Naive B cell (primary cell): ENCODE measurements at regions not wholly inside any gene's neighbourhood (a gene's known extent, or its start where the extent isn't known, plus 50 kb on each side); places are given as distances from the start of the nearest gene placed in this dataset.

ENCODE experiments used
- ATAC-seq, 2 donors: fragments of 150-1000 bp; cut with Tn5 transposase; 2 replicates each; pipeline ENCODE4 v1.10.0; 2021; ENCODE audit warnings: low read depth in 2 of 2, mild to moderate bottlenecking in 2 of 2, moderate library complexity in 2 of 2
- DNase-seq: peaks from one replicate; pipeline ENCODE4 v3.0.0; 2022
- H3K27ac Mint-ChIP-seq, 6 donors: one replicate each; pipeline ENCODE4 v1.8.0; 2020 to 2022; ENCODE audit warnings: mild to moderate bottlenecking in 6 of 6, mixed read lengths in 6 of 6, moderate library complexity in 5 of 6, inconsistent platforms in 2 of 6
- H3K27me3 Mint-ChIP-seq, 3 donors: one replicate each; pipeline ENCODE4 v1.8.0; 2021 to 2022; ENCODE audit warnings: mixed read lengths in 3 of 3, mild to moderate bottlenecking in 1 of 3
- H3K36me3 Mint-ChIP-seq, 2 donors: one replicate each; pipeline ENCODE4 v1.8.0; 2020 to 2022; ENCODE audit warnings: mixed read lengths in 2 of 2, inconsistent platforms in 1 of 2, mild to moderate bottlenecking in 1 of 2
- H3K4me1 Mint-ChIP-seq, 3 donors: one replicate each; pipeline ENCODE4 v1.8.0; 2020 to 2022; ENCODE audit warnings: mixed read lengths in 3 of 3, inconsistent platforms in 1 of 3, mild to moderate bottlenecking in 1 of 3, moderate library complexity in 1 of 3
- H3K4me3 Mint-ChIP-seq, 8 donors: one replicate each; pipeline ENCODE4 v1.8.0; 2020 to 2022; ENCODE audit warnings: mild to moderate bottlenecking in 8 of 8, mixed read lengths in 8 of 8, moderate library complexity in 8 of 8, inconsistent platforms in 2 of 8
- H3K9me3 Mint-ChIP-seq, 7 donors: one replicate each; pipeline ENCODE4 v1.8.0; 2020 to 2022; ENCODE audit warnings: mixed read lengths in 7 of 7, mild to moderate bottlenecking in 5 of 7, inconsistent platforms in 2 of 7, moderate library complexity in 1 of 7

DNA sequence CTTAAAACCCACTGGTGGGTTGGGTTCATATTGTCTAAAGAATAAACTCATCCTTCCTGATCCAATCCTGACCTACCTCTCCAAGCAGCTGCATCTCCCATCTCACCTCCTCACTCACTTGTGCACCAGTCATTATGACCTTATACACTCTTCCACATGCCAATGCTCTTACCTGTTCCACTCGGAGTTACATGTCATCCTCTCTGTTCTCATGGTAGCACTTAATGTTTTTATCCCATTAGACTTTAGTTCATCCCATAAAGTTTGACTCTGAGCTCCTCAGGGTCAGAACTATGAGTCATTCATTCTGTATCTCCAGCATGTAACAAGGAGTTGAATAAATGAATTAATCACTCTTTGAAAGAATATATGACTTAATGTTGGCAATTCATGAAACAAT is 330.2 kb downstream of the KLF12 start:
- H3K27ac Mint-ChIP-seq = peak overlapping the region in 1 of 6 donors; percentile 93
- H3K4me1 Mint-ChIP-seq = peaks cover 0 to 10% (median 8%) of the 10 kb centered on the region in 3 donors
- DNase-seq (no peak), ATAC-seq (no peak)
- H3K36me3 Mint-ChIP-seq = peaks cover 19 to 27% of the 10 kb centered on the region in 2 donors
- no peaks in the 10 kb centered on the region for H3K27me3 Mint-ChIP-seq
- H3K4me3 Mint-ChIP-seq = no peak overlapping the region
- H3K9me3 Mint-ChIP-seq = peaks cover 0 to 2% (median 0%) of the 10 kb centered on the region in 7 donors

DNA sequence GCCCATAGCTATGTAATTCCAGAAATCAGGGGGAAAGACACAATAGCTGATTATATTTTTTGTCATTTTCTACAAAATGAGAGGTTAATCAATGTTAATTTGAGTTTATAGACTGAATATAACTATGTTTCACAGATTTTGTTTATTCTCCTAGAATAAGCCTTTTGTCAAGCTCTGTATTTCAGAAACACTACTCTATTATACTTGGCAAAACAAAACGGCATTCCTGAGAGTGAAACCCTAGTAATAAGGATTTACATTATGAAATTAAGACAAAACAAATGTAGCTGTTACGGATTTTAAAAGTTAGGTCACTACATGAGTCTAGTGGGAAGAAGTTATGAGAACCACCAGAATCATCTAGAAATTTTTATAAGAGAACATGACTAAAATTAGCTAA is 334.2 kb downstream of the KLF12 start:
- no peaks in the 10 kb centered on the region for H3K27me3 Mint-ChIP-seq
- no peak overlapping the region for H3K27ac Mint-ChIP-seq
- peaks cover 23 to 32% of the 10 kb centered on the region in 2 donors for H3K36me3 Mint-ChIP-seq
- H3K9me3 Mint-ChIP-seq = peaks cover 0 to 4% (median 0%) of the 10 kb centered on the region in 7 donors
- ATAC-seq = no peak
- no peak overlapping the region for H3K4me3 Mint-ChIP-seq
- H3K4me1 Mint-ChIP-seq = peaks cover 0 to 10% (median 8%) of the 10 kb centered on the region in 3 donors
- DNase-seq = no peak

GRCh38 chr13:73794755-73795154 is 339.4 kb downstream of the KLF12 start:
- no peak for ATAC-seq
- Mint-ChIP-seq H3K27ac (no peak overlapping the region), H3K36me3 (peaks cover 8 to 19% of the 10 kb centered on the region in 2 donors), H3K27me3 (no peaks in the 10 kb centered on the region), H3K4me1 (peaks cover 0 to 6% (median 0%) of the 10 kb centered on the region in 3 donors), H3K4me3 (no peak overlapping the region), H3K9me3 (peaks cover 0 to 4% (median 0%) of the 10 kb centered on the region in 7 donors)
- no peak for DNase-seq

GRCh38 chr13:73793361-73793760 is 340.8 kb downstream of the KLF12 start:
- no peaks in the 10 kb centered on the region for H3K27me3 Mint-ChIP-seq
- peaks cover 0 to 6% (median 0%) of the 10 kb centered on the region in 3 donors for H3K4me1 Mint-ChIP-seq
- ATAC-seq = no peak
- no peak for DNase-seq
- peaks cover 0 to 14% of the 10 kb centered on the region in 2 donors for H3K36me3 Mint-ChIP-seq
- H3K9me3 Mint-ChIP-seq = no peaks in the 10 kb centered on the region
- H3K4me3 Mint-ChIP-seq = no peak overlapping the region
- no peak overlapping the region for H3K27ac Mint-ChIP-seq

- no peak overlapping the region for H3K27ac Mint-ChIP-seq
- H3K27me3 Mint-ChIP-seq = no peaks in the 10 kb centered on the region
- DNase-seq (no peak), ATAC-seq (no peak)
- no peaks in the 10 kb centered on the region for H3K9me3 Mint-ChIP-seq
- H3K36me3 Mint-ChIP-seq = peaks cover 0 to 8% of the 10 kb centered on the region in 2 donors
- H3K4me1 Mint-ChIP-seq = peaks cover 0 to 6% (median 0%) of the 10 kb centered on the region in 3 donors
- no peak overlapping the region for H3K4me3 Mint-ChIP-seq
Measured at GRCh38 chr13:73792796-73793195, 341.4 kb downstream of the KLF12 start.

DNA sequence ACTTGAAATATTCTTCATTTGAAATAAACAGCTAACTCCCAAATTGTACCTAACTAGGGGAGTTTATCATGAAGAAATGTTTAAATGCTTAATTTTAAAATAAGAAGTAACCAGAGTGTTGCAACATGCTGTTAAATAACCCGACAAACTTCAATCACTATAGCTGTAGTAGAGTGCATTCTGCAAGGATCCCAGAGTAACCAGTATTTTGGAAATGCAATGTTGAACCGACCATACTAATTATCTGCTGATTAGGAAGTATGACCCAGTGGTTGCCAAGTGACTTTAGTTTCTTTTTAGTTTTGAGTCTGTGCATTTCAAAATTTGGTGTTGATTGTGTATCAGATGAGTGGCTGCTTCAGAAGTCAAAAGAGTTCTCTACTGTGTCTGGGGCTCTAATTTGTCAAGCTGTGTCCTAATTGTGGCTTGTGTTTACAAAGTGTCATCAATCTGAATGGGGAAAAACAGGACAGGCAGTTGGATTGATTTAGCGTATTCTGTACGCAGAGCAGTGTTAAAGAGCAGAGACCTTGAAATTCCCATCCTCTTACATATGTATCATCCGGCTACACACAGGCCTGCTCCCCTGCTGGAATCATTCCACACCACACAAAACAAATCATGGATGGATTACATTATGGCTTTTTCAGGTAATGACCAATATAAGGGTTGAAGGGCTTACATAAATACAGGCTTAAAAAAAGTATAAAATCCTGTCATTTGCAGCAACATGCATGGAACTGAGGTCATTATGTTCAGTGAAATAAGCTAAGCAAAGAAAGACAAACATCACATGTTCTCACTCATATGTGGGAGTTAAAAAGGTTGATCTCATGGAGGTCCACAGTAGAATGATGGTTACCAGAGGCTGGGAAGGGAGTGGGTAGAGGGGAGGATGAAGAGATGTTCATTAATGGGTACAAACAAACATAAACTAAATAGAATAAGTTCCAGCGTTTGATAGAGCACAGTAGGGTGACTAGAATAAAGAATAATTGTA is 351.5 kb downstream of the KLF12 start:
- ATAC-seq (no peak), DNase-seq (no peak)
- Mint-ChIP-seq H3K27ac (peak overlapping the region in 1 of 6 donors; percentile 78), H3K4me3 (no peak overlapping the region), H3K4me1 (peaks cover 2 to 21% (median 11%) of the 10 kb centered on the region in 3 donors), H3K27me3 (no peaks in the 10 kb centered on the region), H3K36me3 (peaks cover 7 to 20% of the 10 kb centered on the region in 2 donors), H3K9me3 (no peaks in the 10 kb centered on the region)

DNA sequence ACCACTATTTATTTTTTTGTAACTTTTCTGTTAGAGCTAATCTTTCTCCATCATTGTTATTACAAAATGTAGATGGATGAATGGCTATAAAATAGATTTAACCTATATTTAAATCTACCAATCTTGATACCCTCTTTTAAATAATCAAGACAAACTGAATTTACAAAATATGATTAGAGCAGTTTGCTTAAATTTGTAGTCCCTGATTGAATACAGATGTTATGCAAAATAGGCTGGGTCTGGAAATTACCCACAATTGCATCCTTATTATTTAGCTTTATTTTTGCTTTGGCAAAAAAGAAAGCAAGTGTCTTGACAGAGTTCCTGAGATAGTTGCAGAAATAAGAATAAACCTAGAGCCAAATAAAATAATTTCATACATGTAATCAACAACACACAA is 352.8 kb downstream of the KLF12 start:
- ATAC-seq (no peak), DNase-seq (no peak)
- Mint-ChIP-seq H3K36me3 (peaks cover 16 to 24% of the 10 kb centered on the region in 2 donors), H3K4me1 (peaks cover 5 to 27% (median 17%) of the 10 kb centered on the region in 3 donors), H3K9me3 (no peaks in the 10 kb centered on the region), H3K27me3 (no peaks in the 10 kb centered on the region), H3K4me3 (no peak overlapping the region), H3K27ac (no peak overlapping the region)

DNA sequence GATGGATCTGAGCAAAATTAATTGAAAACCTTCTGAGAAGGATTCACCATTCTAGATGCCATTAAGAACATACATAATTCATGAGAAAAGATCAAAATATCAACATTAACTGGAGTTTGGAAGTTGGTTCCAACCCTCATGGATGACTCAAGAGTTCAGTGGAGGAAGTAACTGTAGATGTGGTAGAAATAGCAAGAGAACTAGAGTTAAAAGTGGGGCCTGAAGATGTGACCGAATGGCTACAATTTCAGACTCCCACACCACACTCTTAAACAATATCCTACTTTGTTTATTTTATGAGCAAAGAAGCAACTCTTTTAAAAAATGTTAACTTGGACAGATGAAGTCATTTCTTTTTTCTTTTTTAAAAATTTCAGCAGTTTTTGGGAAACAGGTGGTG is 354.3 kb downstream of the KLF12 start:
- Mint-ChIP-seq H3K36me3 (peaks cover 16 to 20% of the 10 kb centered on the region in 2 donors), H3K4me3 (no peak overlapping the region), H3K27me3 (no peaks in the 10 kb centered on the region), H3K27ac (no peak overlapping the region), H3K4me1 (peaks cover 5 to 27% (median 17%) of the 10 kb centered on the region in 3 donors), H3K9me3 (no peaks in the 10 kb centered on the region)
- ATAC-seq = no peak
- no peak for DNase-seq

GRCh38 chr13:73778242-73778864 is 355.9 kb downstream of the KLF12 start:
- Mint-ChIP-seq H3K4me3 (no peak overlapping the region), H3K36me3 (peaks cover 16 to 20% of the 10 kb centered on the region in 2 donors), H3K27ac (no peak overlapping the region), H3K9me3 (no peaks in the 10 kb centered on the region), H3K4me1 (peaks cover 3 to 13% (median 12%) of the 10 kb centered on the region in 3 donors), H3K27me3 (no peaks in the 10 kb centered on the region)
- DNase-seq (no peak), ATAC-seq (no peak)

DNA sequence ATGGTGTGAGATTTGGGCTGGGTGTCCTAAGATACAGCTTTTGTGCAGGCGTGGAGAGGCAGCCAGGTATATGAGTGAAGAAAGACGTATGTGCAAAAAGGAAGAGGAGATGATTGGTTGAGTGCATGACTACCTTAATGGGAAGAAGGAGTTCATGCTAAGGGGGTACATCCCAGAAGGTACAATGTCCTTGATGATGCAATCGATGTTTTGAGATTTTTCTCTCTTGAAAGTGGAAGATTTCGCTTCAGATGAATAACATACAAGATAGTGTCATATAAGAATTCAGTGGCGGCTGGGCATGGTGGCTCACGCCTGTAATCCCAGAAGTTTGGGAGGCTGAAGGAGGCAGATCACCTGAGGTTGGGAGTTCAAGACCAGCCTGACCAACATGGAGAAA is 357.1 kb downstream of the KLF12 start:
- H3K9me3 Mint-ChIP-seq = peaks cover 0 to 6% (median 0%) of the 10 kb centered on the region in 7 donors
- H3K27ac Mint-ChIP-seq = no peak overlapping the region
- H3K27me3 Mint-ChIP-seq = no peaks in the 10 kb centered on the region
- DNase-seq (no peak), ATAC-seq (no peak)
- H3K4me1 Mint-ChIP-seq = peaks cover 6 to 13% (median 8%) of the 10 kb centered on the region in 3 donors
- H3K4me3 Mint-ChIP-seq = no peak overlapping the region
- peaks cover 25 to 27% of the 10 kb centered on the region in 2 donors for H3K36me3 Mint-ChIP-seq

GRCh38 chr13:73776151-73776785 is 357.9 kb downstream of the KLF12 start:
- Mint-ChIP-seq H3K27ac (peak overlapping the region in 1 of 6 donors; percentile 28), H3K4me1 (peaks cover 6 to 13% (median 11%) of the 10 kb centered on the region in 3 donors), H3K36me3 (peaks cover 27 to 32% of the 10 kb centered on the region in 2 donors), H3K9me3 (peaks cover 0 to 6% (median 0%) of the 10 kb centered on the region in 7 donors), H3K27me3 (no peaks in the 10 kb centered on the region), H3K4me3 (no peak overlapping the region)
- DNase-seq (no peak), ATAC-seq (no peak)

DNA sequence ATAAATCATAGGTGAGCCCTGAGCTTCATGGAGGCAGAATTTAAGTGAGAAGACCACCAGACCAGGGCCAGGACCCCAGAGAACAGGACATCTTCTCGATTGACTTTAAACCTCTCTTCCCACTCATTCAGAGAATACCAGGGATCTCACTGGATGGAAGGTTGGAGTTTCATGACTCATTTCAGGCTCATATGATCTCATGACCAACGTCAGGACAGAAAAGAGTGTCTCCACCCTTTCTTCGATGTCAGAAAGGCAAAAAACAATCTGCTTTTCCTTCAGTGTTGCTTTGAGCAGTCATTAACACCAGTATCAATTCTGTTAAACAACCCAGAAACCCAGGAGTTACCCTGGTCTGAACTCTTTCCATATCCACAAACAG is 361.0 kb downstream of the KLF12 start:
- Mint-ChIP-seq H3K4me1 (peaks cover 17 to 25% (median 24%) of the 10 kb centered on the region in 3 donors), H3K4me3 (no peak overlapping the region), H3K27ac (peak overlapping the region in 3 of 6 donors; percentile 20 to 56 (median 42)), H3K36me3 (peaks cover 20 to 25% of the 10 kb centered on the region in 2 donors), H3K9me3 (peaks cover 0 to 6% (median 0%) of the 10 kb centered on the region in 7 donors), H3K27me3 (no peaks in the 10 kb centered on the region)
- DNase-seq (no peak), ATAC-seq (no peak)

GRCh38 chr13:73772449-73773167 is 361.6 kb downstream of the KLF12 start:
- Mint-ChIP-seq H3K27me3 (no peaks in the 10 kb centered on the region), H3K4me3 (no peak overlapping the region), H3K36me3 (peaks cover 20 to 25% of the 10 kb centered on the region in 2 donors), H3K27ac (peak overlapping the region; percentile 6 to 71 (median 49)), H3K4me1 (peaks cover 23 to 30% (median 30%) of the 10 kb centered on the region in 3 donors), H3K9me3 (peaks cover 0 to 6% (median 0%) of the 10 kb centered on the region in 7 donors)
- no peak for DNase-seq
- ATAC-seq = no peak
